ENCODE measurements at regions not wholly inside any gene's neighbourhood (a gene's known extent, or its start where the extent isn't known, plus 50 kb on each side); places are given as distances from the start of the nearest gene placed in this dataset.
"Not testable (repeated sequence)": the region's sequence is repeated elsewhere in the genome, so short reads cannot be mapped to it uniquely, and the experiment has no call there.

- Histone ChIP-seq H3K36me3 (no peaks in the 10 kb centered on the region), H3K27me3 (ENCODE audit: low read depth) (no peaks in the 10 kb centered on the region), H3K4me1 (no peaks in the 10 kb centered on the region), H3K27ac (no peak overlapping the region), H3K4me3 (no peak overlapping the region), H3K9me3 (peaks cover 5% of the 10 kb centered on the region)
- DNase-seq: no peak
- no peak for ATAC-seq
- intact Hi-C loops (cut with DNase I): no loop called here
- TF ChIP-seq CTCF (IDR thresholded peaks at IDR 0.05): no peak
These were observed 193.2 kb upstream of the KLF3 start for GRCh38 chr4:38470735-38471262.

GRCh38 chr4:38482696-38483095, 181.3 kb upstream of the KLF3 start:
- H3K27me3 ChIP-seq (ENCODE audit: low read depth): no peaks in the 10 kb centered on the region
- no peaks in the 10 kb centered on the region for H3K36me3 ChIP-seq
- ATAC-seq: no peak
- H3K4me1 ChIP-seq: no peaks in the 10 kb centered on the region
- H3K27ac ChIP-seq: no peak overlapping the region
- no peaks in the 10 kb centered on the region for H3K9me3 ChIP-seq
- DNase-seq: no peak
- no peak for TF ChIP-seq CTCF (IDR thresholded peaks at IDR 0.05)
- intact Hi-C loops (cut with DNase I): no loop called here
- H3K4me3 ChIP-seq: no peak overlapping the region

GRCh38 chr4:38483628-38484027, 180.4 kb upstream of the KLF3 start:
- H3K4me3 ChIP-seq; ATAC-seq; H3K4me1 ChIP-seq; H3K36me3 ChIP-seq; DNase-seq; intact Hi-C loops (cut with DNase I); H3K27ac ChIP-seq; H3K9me3 ChIP-seq; H3K27me3 ChIP-seq (ENCODE audit: low read depth): not testable (repeated sequence)

GRCh38 chr4:38489011-38489861, 174.8 kb upstream of the KLF3 start:
- H3K4me3 ChIP-seq: no peak overlapping the region
- H3K36me3 ChIP-seq: no peaks in the 10 kb centered on the region
- H3K4me1 ChIP-seq: peaks cover 4% of the 10 kb centered on the region
- H3K27me3 ChIP-seq (ENCODE audit: low read depth): no peaks in the 10 kb centered on the region
- no peak overlapping the region for H3K27ac ChIP-seq
- DNase-seq (no peak), ATAC-seq (no peak)
- intact Hi-C loops (cut with DNase I): no loop called here
- TF ChIP-seq CTCF (IDR thresholded peaks at IDR 0.05): no peak
- no peaks in the 10 kb centered on the region for H3K9me3 ChIP-seq

GRCh38 chr4:38489924-38490639, 173.9 kb upstream of the KLF3 start:
- no peak overlapping the region for H3K4me3 ChIP-seq
- ATAC-seq (peak in 1 of 2 donors; percentile 36), DNase-seq (no peak)
- no peaks in the 10 kb centered on the region for H3K27me3 ChIP-seq (ENCODE audit: low read depth)
- H3K4me1 ChIP-seq: peaks cover 4% of the 10 kb centered on the region
- H3K9me3 ChIP-seq: no peaks in the 10 kb centered on the region
- no peak overlapping the region for H3K27ac ChIP-seq
- intact Hi-C loops (cut with DNase I): no loop called here
- TF ChIP-seq CTCF (IDR thresholded peaks at IDR 0.05): no peak
- no peaks in the 10 kb centered on the region for H3K36me3 ChIP-seq

Data from lower lobe of right lung (tissue), 2 donors.